Mesothelial cell of epicardium (in vitro differentiated cells): ENCODE measurements at regions not wholly inside any gene's neighbourhood (a gene's known extent, or its start where the extent isn't known, plus 50 kb on each side); places are given as distances from the start of the nearest gene placed in this dataset.

ENCODE experiments used
- DNase-seq, 2 experiments: peaks; one replicate each; pipeline ENCODE4 v3.0.0; 2021; ENCODE audit warnings: low spot score in 2 of 2; ENCODE audit not compliant: unreplicated experiment in 2 of 2
- H3K27ac Mint-ChIP-seq: 2 replicates; pipeline ENCODE4 v1.8.0; 2021; ENCODE audit warnings: mixed read lengths
- H3K27me3 Mint-ChIP-seq: 2 replicates; pipeline ENCODE4 v1.8.0; 2021; ENCODE audit warnings: low read depth, mixed read lengths
- H3K36me3 Mint-ChIP-seq: 2 replicates; pipeline ENCODE4 v1.8.0; 2021; ENCODE audit warnings: mixed read lengths
- H3K4me1 Mint-ChIP-seq: 2 replicates; pipeline ENCODE4 v1.8.0; 2021; ENCODE audit warnings: mixed read lengths
- H3K4me3 Mint-ChIP-seq: 2 replicates; pipeline ENCODE4 v1.8.0; 2021; ENCODE audit warnings: mild to moderate bottlenecking, moderate library complexity, mixed read lengths
- H3K9me3 Mint-ChIP-seq: 2 replicates; pipeline ENCODE4 v1.8.0; 2021; ENCODE audit warnings: mixed read lengths
- CTCF ChIP-seq: fragments of 200-600 bp; sonication (generic); IDR thresholded peaks from one replicate; pipeline ENCODE4 v1.5.0; 2021; ENCODE audit warnings: antibody characterized with exemption; ENCODE audit not compliant: unreplicated experiment

- no peaks in the 10 kb centered on the region for H3K36me3 Mint-ChIP-seq
- no peaks in the 10 kb centered on the region for H3K4me1 Mint-ChIP-seq
- peaks cover 27% of the 10 kb centered on the region for H3K9me3 Mint-ChIP-seq
- no peak for DNase-seq
- H3K27me3 Mint-ChIP-seq = no peaks in the 10 kb centered on the region
- no peak for TF ChIP-seq CTCF
- no peak overlapping the region for H3K4me3 Mint-ChIP-seq
- H3K27ac Mint-ChIP-seq = no peak overlapping the region
Observed at GRCh38 chr5:100311806-100312205, 223.4 kb upstream of the FAM174A start.

GRCh38 chr5:100306000-100306399 is 229.2 kb upstream of the FAM174A start:
- no peaks in the 10 kb centered on the region for H3K9me3 Mint-ChIP-seq
- no peaks in the 10 kb centered on the region for H3K4me1 Mint-ChIP-seq
- DNase-seq = no peak
- TF ChIP-seq CTCF = no peak
- H3K4me3 Mint-ChIP-seq = no peak overlapping the region
- H3K27me3 Mint-ChIP-seq = no peaks in the 10 kb centered on the region
- H3K36me3 Mint-ChIP-seq = no peaks in the 10 kb centered on the region
- no peak overlapping the region for H3K27ac Mint-ChIP-seq

GRCh38 chr5:100303216-100303615 is 232.0 kb upstream of the FAM174A start:
- Mint-ChIP-seq H3K9me3 (no peaks in the 10 kb centered on the region), H3K4me3 (no peak overlapping the region), H3K4me1 (no peaks in the 10 kb centered on the region), H3K27me3 (no peaks in the 10 kb centered on the region), H3K36me3 (no peaks in the 10 kb centered on the region), H3K27ac (no peak overlapping the region)
- no peak for TF ChIP-seq CTCF
- no peak for DNase-seq

- no peaks in the 10 kb centered on the region for H3K4me1 Mint-ChIP-seq
- no peak overlapping the region for H3K4me3 Mint-ChIP-seq
- H3K27ac Mint-ChIP-seq = no peak overlapping the region
- no peak for DNase-seq
- no peaks in the 10 kb centered on the region for H3K27me3 Mint-ChIP-seq
- H3K9me3 Mint-ChIP-seq = no peaks in the 10 kb centered on the region
- no peaks in the 10 kb centered on the region for H3K36me3 Mint-ChIP-seq
- TF ChIP-seq CTCF = no peak
Observed at GRCh38 chr5:100299261-100299660, 235.9 kb upstream of the FAM174A start.

- Mint-ChIP-seq H3K4me1 (no peaks in the 10 kb centered on the region), H3K27me3 (peaks cover 4% of the 10 kb centered on the region), H3K27ac (no peak overlapping the region), H3K4me3 (no peak overlapping the region), H3K36me3 (no peaks in the 10 kb centered on the region), H3K9me3 (peaks cover 3% of the 10 kb centered on the region)
- DNase-seq = no peak
- TF ChIP-seq CTCF = no peak
Observed at GRCh38 chr5:100276071-100276470, 259.1 kb upstream of the FAM174A start.

- no peak overlapping the region for H3K27ac Mint-ChIP-seq
- TF ChIP-seq CTCF = no peak
- no peak for DNase-seq
- no peaks in the 10 kb centered on the region for H3K36me3 Mint-ChIP-seq
- H3K4me1 Mint-ChIP-seq = peaks cover 3% of the 10 kb centered on the region
- H3K4me3 Mint-ChIP-seq = no peak overlapping the region
- peaks cover 4% of the 10 kb centered on the region for H3K27me3 Mint-ChIP-seq
- H3K9me3 Mint-ChIP-seq = peaks cover 3% of the 10 kb centered on the region
Observed at GRCh38 chr5:100275631-100276030, 259.5 kb upstream of the FAM174A start.
